Transverse colon (tissue), 4 donors: ENCODE measurements at regions not wholly inside any gene's neighbourhood (a gene's known extent, or its start where the extent isn't known, plus 50 kb on each side); places are given as distances from the start of the nearest gene placed in this dataset.

Experiments used
- CTCF ChIP-seq, 5 experiments: fragments of 200-600 bp in 3 of 5; fragments of 450-650 bp in 2 of 5; sonication (generic) in 3 of 5; IDR thresholded peaks; 1 replicate in 2 of 5; 2 replicates in 3 of 5; pipeline ENCODE4 v1.5.1; 2016 to 2017; ENCODE audit warnings: antibody characterized with exemption in 5 of 5, inconsistent platforms in 3 of 5, mild to moderate bottlenecking in 2 of 5, moderate library complexity in 1 of 5
- EP300 ChIP-seq: sonication (generic); formaldehyde crosslinking; IDR thresholded peaks from one replicate; pipeline ENCODE4 v1.6.1; 2017; ENCODE audit warnings: antibody characterized with exemption, low read depth
- POLR2A ChIP-seq: fragments of 450-650 bp; IDR thresholded peaks from one replicate; pipeline ENCODE4 v1.6.1; 2016; ENCODE audit warnings: antibody characterized with exemption, mild to moderate bottlenecking, moderate library complexity
- POLR2AphosphoS5 ChIP-seq, 3 donors: sonication (generic); formaldehyde crosslinking; IDR thresholded peaks; one replicate each; pipeline ENCODE4 v1.6.1; 2016; ENCODE audit warnings: antibody characterized with exemption in 3 of 3

- TF ChIP-seq CTCF (IDR thresholded peaks at IDR 0.05) (no peak), EP300 (no peak), POLR2AphosphoS5 (IDR thresholded peaks at IDR 0.05) (no peak), POLR2A (no peak)
Measured at GRCh38 chr19:30249911-30250310, 122.3 kb upstream of the ZNF536 start.
